ENCODE measurements at regions not wholly inside any gene's neighbourhood (a gene's known extent, or its start where the extent isn't known, plus 50 kb on each side); places are given as distances from the start of the nearest gene placed in this dataset.

DNA sequence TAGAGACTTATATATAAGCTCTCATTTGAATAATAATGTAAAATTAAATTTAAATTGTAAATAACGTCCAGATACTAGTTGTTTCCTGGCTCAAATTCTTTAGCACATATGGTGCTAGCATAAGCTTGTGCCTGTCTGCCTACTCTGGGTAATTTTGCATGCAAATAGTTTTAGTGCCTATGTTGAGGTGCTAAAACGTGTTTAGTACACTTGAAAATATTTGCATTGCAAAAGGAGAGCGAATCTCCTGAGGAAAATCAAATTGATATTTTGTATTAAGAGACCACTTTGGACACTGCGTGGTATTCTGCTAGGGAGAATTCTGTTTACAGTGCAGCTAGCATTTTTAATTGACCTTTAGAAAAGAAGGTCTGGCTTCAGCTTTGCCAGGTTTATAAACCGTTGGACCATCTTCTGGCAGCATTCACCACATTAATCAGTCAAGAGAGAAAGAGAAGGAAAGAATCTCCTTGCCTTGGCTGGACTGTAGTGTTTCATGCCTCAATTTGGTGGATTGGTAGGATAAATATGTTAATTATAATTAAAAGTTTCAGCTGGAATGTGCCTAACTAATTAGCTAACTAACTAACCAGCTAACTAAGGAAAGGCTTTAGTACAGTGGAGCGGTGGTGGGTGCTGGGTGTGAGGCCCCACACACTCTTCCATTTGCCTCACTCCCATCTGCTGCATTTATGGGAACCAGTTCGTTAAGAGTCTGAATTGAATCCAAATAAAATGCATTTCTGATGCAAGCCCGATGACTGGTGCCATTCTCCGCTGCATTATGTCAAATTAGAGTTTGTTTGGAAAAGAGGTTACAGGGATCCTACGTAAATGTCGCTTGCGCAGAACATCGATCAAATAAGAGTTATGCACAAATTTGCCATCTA is 150.1 kb upstream of the MPDZ start:
- Histone ChIP-seq H3K9me3 (ENCODE audit: low read length) (no peaks in the 10 kb centered on the region), H3K27ac (ENCODE audit: extremely low read length, insufficient read depth, low read length) (no peak overlapping the region), H3K79me2 (ENCODE audit: insufficient read depth, low read length) (no peaks in the 10 kb centered on the region), H2AFZ (ENCODE audit: low read length) (no peak overlapping the region), H3K4me1 (ENCODE audit: insufficient read depth, low read length) (no peaks in the 10 kb centered on the region), H3K36me3 (replicated peaks in 1 of 2; ENCODE audit: control insufficient read depth in 1 of 2, insufficient read depth in 2 of 2, low read length in 2 of 2) (no peaks in the 10 kb centered on the region), H3K4me3 (replicated peaks in 1 of 3; ENCODE audit: insufficient read depth in 1 of 3, low read depth in 2 of 3, low read length in 3 of 3) (no peak overlapping the region), H3K9ac (ENCODE audit: insufficient read depth, low read depth, low read length) (no peak overlapping the region), H4K20me1 (ENCODE audit: insufficient read depth, low read length) (no peaks in the 10 kb centered on the region), H3K27me3 (ENCODE audit: control insufficient read depth in 1 of 2, insufficient read depth in 2 of 2, low read length in 2 of 2) (no peaks in the 10 kb centered on the region), H3K4me2 (ENCODE audit: low read depth, low read length) (no peak overlapping the region)
- ATAC-seq (no peak), FAIRE-seq (no peak), DNase-seq (ENCODE audit: low spot score) (no peak)
- WGBS (ENCODE audit: low lambda C conversion rate) = 31% methylated on average over 13 of the region's 13 CpGs
- TF ChIP-seq CENPX (CRISPR knock-in tag; IDR thresholded peaks at IDR 0.05) = no peak
- no TSS peak for BruUV-seq (replicated peaks)
- POLR2A ChIA-PET = no interaction called here
- intact Hi-C loops (cut with micrococcal nuclease; ENCODE audit: unreplicated experiment) = loop anchor here (5.0 to 10.0 kb wide), 2 partner anchors 215 to 397 kb away; no protein-coding TSS in a partner anchor
- in situ Hi-C loops (cut with HindIII; ENCODE audit: extremely low pct_ligation_motif_present, low pct_unique_long_range_greater_than_20kb) = loop anchor here (5.0 to 10.0 kb wide), 2 partner anchors 923 to 995 kb away; no protein-coding TSS in a partner anchor
- CTCF ChIA-PET (ENCODE audit: low intra/inter-chr PET ratio, low total read pairs) = no interaction called here

DNA sequence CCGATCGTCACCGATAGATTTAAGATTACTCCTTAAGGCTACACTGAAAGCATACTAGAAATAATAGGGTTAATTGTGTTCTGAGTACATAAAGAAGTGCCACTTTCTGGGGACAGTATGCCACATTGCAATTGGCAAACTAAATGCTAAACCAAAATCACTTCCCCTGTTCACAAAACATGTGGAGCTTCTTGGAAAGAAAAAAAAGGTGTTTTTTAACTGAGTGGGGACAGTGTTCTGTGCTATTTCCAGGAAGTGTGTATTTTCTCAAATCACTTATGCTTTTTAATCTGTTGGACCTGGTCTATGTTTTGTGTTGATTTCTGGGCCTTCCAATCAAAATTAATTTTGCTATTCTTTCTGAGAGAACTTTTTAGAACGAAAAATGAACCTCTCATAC is 149.3 kb upstream of the MPDZ start:
- Histone ChIP-seq H3K4me2 (ENCODE audit: low read depth, low read length) (no peak overlapping the region), H3K36me3 (replicated peaks in 1 of 2; ENCODE audit: control insufficient read depth in 1 of 2, insufficient read depth in 2 of 2, low read length in 2 of 2) (no peaks in the 10 kb centered on the region), H4K20me1 (ENCODE audit: insufficient read depth, low read length) (no peaks in the 10 kb centered on the region), H3K79me2 (ENCODE audit: insufficient read depth, low read length) (no peaks in the 10 kb centered on the region), H2AFZ (ENCODE audit: low read length) (no peak overlapping the region), H3K4me3 (replicated peaks in 1 of 3; ENCODE audit: insufficient read depth in 1 of 3, low read depth in 2 of 3, low read length in 3 of 3) (no peak overlapping the region), H3K27me3 (ENCODE audit: control insufficient read depth in 1 of 2, insufficient read depth in 2 of 2, low read length in 2 of 2) (no peaks in the 10 kb centered on the region), H3K4me1 (ENCODE audit: insufficient read depth, low read length) (no peaks in the 10 kb centered on the region), H3K27ac (ENCODE audit: extremely low read length, insufficient read depth, low read length) (no peak overlapping the region), H3K9me3 (ENCODE audit: low read length) (no peaks in the 10 kb centered on the region), H3K9ac (ENCODE audit: insufficient read depth, low read depth, low read length) (no peak overlapping the region)
- FAIRE-seq = no peak
- TF ChIP-seq, protein P1, sequence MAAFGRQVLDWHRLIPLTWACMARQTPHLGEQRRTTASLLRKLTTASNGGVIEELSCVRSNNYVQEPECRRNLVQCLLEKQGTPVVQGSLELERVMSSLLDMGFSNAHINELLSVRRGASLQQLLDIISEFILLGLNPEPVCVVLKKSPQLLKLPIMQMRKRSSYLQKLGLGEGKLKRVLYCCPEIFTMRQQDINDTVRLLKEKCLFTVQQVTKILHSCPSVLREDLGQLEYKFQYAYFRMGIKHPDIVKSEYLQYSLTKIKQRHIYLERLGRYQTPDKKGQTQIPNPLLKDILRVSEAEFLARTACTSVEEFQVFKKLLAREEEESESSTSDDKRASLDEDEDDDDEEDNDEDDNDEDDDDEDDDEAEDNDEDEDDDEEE (CRISPR knock-in tag; IDR thresholded peaks at IDR 0.05) = no peak
- TF ChIP-seq GTF2F1 (IDR thresholded peaks at IDR 0.05; ENCODE audit: low read length) (no peak), ZNF619 (CRISPR knock-in tag; IDR thresholded peaks at IDR 0.05) (no peak)
- in situ Hi-C loops (cut with HindIII; ENCODE audit: extremely low pct_ligation_motif_present, low pct_unique_long_range_greater_than_20kb) = loop anchor here (5.0 to 10.0 kb wide), 2 partner anchors 924 to 996 kb away; no protein-coding TSS in a partner anchor
- 42% methylated on average over 4 of the region's 4 CpGs for WGBS (ENCODE audit: low lambda C conversion rate)
- intact Hi-C loops (cut with micrococcal nuclease; ENCODE audit: unreplicated experiment) = loop anchor here (5.0 to 10.0 kb wide), 2 partner anchors 214 to 396 kb away; no protein-coding TSS in a partner anchor
- POLR2A ChIA-PET = no interaction called here
- no peak for DNase-seq (ENCODE audit: low spot score)
- ATAC-seq = no peak
- BruUV-seq (replicated peaks) = no TSS peak
- CTCF ChIA-PET (ENCODE audit: low intra/inter-chr PET ratio, low total read pairs) = interaction anchor here (1.9 kb wide), 1 partner anchor 925 kb away, joined by 8 read pairs; no protein-coding TSS in a partner anchor
